HG03066 (cell line): ENCODE measurements at regions not wholly inside any gene's neighbourhood (a gene's known extent, or its start where the extent isn't known, plus 50 kb on each side); places are given as distances from the start of the nearest gene placed in this dataset.

Source experiments
- ATAC-seq: cut with Tn5 transposase; IDR thresholded peaks from one replicate; pipeline ENCODE4 v1.9.1; 2021; ENCODE audit warnings: low read depth; ENCODE audit not compliant: unreplicated experiment

DNA sequence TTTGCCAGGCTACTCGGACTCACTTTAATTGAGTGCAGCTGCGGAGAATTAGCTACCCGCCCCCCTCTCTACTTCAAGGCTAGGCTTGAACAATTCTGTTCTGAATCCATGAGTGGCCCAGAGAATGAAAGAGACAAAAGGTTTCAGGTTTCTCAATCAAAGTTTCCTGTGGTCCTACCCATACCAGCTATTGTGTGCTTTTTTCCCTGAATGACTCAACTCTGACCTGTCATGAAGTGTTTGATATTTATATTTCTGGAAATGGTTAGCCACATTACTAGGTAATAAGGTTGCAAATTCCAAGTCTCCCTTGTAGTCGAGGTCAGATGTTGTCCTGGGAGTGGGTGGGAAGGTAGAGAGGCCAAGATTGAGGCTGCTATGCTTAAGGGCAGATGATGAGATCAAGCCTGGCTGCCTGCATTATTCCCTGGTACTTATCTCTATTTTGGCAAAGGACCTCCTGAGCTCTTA, 392.7 kb upstream of the TBL1XR1 start:
- peak; percentile 66 for ATAC-seq

DNA sequence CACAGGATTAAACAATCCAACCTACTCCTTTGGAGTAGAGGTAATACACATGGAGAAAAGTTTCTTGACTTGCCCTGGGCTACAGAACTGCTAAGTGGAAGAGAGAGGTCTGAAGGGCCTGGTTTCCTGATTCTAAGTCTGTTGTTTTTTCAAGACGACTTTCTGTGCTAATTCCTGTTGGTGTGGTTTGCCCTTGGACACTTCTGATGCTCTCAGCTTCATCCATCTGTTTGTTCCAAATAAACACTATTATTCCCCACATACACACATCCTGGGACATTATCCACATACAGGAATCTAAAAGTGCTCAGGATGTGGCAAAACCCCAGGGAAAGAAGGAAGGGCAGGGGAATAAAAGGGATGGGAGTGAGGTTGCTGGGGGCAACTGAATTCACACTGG, 393.5 kb upstream of the TBL1XR1 start:
- no peak for ATAC-seq

DNA sequence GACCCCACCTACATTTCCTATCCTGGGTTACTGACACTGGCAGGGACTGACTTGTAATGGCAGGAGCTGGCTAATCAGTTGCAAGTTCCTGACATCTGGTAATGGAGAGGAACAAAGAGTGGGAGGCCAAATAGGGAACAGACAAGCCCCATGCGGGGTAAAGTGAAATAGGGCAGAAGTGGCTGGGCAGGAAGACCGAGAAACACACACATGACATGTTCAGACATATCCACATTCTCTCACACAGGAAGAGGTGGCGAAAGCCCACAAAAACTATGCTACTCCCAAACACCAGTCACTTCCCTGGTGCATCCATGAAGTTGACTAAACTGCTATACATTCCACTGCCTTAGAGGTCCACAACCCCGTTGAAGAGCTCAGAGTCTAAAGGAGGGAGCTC, 394.1 kb upstream of the TBL1XR1 start:
- peak; percentile 82 for ATAC-seq

- no peak for ATAC-seq
These were observed 396.8 kb upstream of the TBL1XR1 start for GRCh38 chr3:177594096-177594495.

GRCh38 chr3:177595530-177596188, 398.4 kb upstream of the TBL1XR1 start:
- no peak for ATAC-seq

- no peak for ATAC-seq
These were observed 399.1 kb upstream of the TBL1XR1 start for GRCh38 chr3:177596248-177596815.

GRCh38 chr3:177596816-177597271, 399.6 kb upstream of the TBL1XR1 start:
- no peak for ATAC-seq

GRCh38 chr3:177597311-177598096, 400.2 kb upstream of the TBL1XR1 start:
- ATAC-seq = peak; percentile 85

GRCh38 chr3:177598097-177598833, 401.0 kb upstream of the TBL1XR1 start:
- no peak for ATAC-seq

- no peak for ATAC-seq
These were observed 402.0 kb upstream of the TBL1XR1 start for GRCh38 chr3:177599326-177599725.

DNA sequence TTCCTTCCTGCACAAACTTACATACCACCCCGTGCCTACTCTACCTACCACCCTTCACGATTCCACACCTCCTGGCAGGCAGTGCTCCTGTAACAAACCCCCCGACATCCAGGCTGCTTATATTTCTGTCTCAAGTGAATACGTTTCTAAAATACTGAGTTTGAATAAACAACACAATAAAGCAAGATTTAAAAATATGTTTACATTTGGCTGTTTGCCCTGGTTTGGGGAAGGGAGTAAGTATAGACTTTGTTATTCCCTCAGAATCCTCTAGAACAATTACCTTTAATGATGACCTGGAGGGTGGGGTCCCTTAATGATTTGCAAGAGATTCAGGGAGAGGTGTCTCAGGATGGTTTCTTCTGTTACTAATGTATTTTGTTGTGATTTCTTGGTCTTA, 402.6 kb upstream of the TBL1XR1 start:
- no peak for ATAC-seq

GRCh38 chr3:177600411-177600810, 403.1 kb upstream of the TBL1XR1 start:
- ATAC-seq = no peak

GRCh38 chr3:177601152-177601551, 403.9 kb upstream of the TBL1XR1 start:
- no peak for ATAC-seq

- ATAC-seq = peak; percentile 11
These were observed 405.4 kb upstream of the TBL1XR1 start for GRCh38 chr3:177602601-177603147.

DNA sequence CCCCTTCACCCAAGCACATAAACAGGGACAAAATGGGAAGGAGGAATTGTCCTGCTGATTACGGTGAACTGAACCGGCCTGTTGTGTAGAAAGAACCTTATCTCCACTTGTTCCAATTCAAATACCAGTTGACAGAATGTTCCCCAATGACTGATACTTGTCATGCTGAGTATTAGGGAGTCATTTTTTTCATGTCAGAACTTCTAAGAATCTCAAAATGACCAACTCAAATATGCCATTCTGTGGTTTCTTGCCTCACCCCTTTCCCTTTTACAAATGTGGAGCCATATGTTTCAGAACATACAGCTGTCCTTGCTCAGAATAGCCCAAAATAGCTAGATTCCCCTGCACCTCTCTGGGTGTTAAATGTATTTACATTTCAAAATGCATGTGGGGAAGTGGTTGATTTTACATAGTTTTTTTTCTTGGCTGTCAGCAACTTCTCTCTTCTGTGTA, 405.9 kb upstream of the TBL1XR1 start:
- ATAC-seq = peak; percentile 64

- no peak for ATAC-seq
These were observed 406.9 kb upstream of the TBL1XR1 start for GRCh38 chr3:177604181-177604580.

GRCh38 chr3:177606891-177607290, 409.6 kb upstream of the TBL1XR1 start:
- ATAC-seq = no peak

DNA sequence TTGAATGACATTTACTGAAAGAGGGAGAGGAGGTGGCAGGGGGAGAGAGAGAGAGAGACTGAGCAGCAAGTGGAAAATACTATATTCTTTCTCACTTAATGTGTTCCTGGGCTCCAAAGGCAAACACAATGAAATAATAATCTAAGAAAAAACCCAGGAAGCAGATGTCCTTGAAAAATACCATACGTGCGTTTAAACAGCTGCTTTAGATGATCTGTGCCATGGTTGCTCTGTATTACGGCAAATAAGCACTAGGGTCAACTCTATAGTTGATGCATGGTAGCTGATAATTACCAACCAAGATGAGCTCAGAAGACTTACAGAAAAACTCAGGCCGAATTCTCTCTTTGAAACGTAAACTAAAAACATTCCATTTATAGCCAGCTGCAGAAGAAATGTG, 410.3 kb upstream of the TBL1XR1 start:
- ATAC-seq = no peak

DNA sequence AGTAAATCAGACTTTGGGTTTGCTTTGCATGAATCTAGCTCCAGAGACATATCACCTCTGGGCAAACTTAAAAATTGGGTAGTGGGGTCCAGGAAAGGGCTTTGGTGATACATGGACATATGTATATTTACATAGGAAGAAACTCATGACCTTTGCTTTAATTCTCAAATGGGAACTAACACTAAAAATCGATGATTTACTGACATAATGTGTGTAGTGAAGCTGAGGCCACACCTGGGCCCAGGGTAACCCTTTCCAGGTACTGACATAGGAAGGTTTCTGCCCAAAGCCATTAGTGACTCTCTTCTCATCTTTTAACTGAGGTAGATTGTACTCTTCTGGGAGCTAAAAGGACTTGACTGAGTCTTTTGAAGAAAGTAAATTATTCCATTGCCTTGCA, 411.2 kb upstream of the TBL1XR1 start:
- no peak for ATAC-seq

GRCh38 chr3:177609613-177610012, 412.3 kb upstream of the TBL1XR1 start:
- ATAC-seq = no peak

DNA sequence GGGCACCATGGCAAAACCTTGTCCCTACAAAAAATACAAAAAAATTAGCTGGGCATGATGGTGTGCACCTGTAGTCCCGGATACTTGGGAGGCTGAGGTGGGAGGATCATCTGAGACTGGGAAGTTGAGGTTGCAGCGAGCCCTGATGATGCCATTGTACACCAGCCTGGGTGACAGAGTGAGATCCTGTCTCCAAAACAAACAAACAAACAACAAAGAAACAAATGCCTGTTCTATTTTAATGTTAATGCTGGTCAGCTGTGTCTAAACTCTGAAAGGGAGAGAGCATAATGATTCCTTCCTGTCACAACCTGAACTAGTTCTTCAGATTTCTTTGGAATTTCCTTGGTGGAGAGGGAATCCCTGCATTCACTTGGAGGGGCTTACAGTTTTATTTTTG, 413.0 kb upstream of the TBL1XR1 start:
- ATAC-seq = no peak
